Nephron (organoid): ENCODE measurements at regions not wholly inside any gene's neighbourhood (a gene's known extent, or its start where the extent isn't known, plus 50 kb on each side); places are given as distances from the start of the nearest gene placed in this dataset.

Source experiments
- H3K27ac Mint-ChIP-seq, 3 experiments: 2 replicates each; pipeline ENCODE4 v1.8.0; 2020; ENCODE audit warnings: mixed read lengths in 3 of 3, mild to moderate bottlenecking in 2 of 3, moderate library complexity in 1 of 3
- H3K27me3 Mint-ChIP-seq: 2 replicates; pipeline ENCODE4 v1.8.0; 2021; ENCODE audit warnings: low read depth, mild to moderate bottlenecking, moderate library complexity, mixed read lengths
- H3K36me3 Mint-ChIP-seq: 2 replicates; pipeline ENCODE4 v1.8.0; 2020; ENCODE audit warnings: low read depth, mixed read lengths
- H3K4me1 Mint-ChIP-seq: 2 replicates; pipeline ENCODE4 v1.8.0; 2020; ENCODE audit warnings: mixed read lengths
- H3K4me3 Mint-ChIP-seq, 3 experiments: 2 replicates each; pipeline ENCODE4 v1.8.0; 2020; ENCODE audit warnings: mild to moderate bottlenecking in 3 of 3, mixed read lengths in 3 of 3, moderate library complexity in 2 of 3
- H3K9me3 Mint-ChIP-seq: 2 replicates; pipeline ENCODE4 v1.8.0; 2020; ENCODE audit warnings: mixed read lengths
- TF ChIP-seq, protein P1 (sequence below), 3 experiments: fragments of 200-600 bp; sonication (generic); IDR thresholded peaks; one replicate each; pipeline ENCODE4 v1.5.0; 2021; ENCODE audit warnings: antibody characterized with exemption in 3 of 3; ENCODE audit not compliant: unreplicated experiment in 3 of 3

DNA sequence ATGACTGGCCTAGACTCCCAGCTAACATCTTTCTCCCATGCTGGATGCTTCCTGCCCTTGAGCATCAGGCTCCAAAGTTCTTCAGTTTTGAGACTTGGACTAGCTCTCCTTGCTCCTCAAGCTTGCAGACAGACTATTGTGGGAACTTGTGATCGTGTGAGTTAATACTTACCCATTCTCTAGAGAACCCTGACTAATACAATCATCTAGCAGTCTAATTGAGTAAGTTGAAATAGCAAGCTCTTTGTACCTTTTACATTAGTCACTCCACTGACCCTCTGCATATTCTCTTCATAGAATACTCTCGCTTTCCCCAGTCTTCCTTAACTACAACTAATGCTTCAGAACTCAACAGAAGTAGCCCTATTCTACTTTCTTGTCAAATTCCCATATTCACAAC is 434.6 kb upstream of the NXPH2 start:
- TF ChIP-seq, protein P1, sequence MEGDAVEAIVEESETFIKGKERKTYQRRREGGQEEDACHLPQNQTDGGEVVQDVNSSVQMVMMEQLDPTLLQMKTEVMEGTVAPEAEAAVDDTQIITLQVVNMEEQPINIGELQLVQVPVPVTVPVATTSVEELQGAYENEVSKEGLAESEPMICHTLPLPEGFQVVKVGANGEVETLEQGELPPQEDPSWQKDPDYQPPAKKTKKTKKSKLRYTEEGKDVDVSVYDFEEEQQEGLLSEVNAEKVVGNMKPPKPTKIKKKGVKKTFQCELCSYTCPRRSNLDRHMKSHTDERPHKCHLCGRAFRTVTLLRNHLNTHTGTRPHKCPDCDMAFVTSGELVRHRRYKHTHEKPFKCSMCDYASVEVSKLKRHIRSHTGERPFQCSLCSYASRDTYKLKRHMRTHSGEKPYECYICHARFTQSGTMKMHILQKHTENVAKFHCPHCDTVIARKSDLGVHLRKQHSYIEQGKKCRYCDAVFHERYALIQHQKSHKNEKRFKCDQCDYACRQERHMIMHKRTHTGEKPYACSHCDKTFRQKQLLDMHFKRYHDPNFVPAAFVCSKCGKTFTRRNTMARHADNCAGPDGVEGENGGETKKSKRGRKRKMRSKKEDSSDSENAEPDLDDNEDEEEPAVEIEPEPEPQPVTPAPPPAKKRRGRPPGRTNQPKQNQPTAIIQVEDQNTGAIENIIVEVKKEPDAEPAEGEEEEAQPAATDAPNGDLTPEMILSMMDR (IDR thresholded peaks at IDR 0.05; ENCODE audit: unreplicated experiment in 3 of 3), result no peak
- H3K4me3 Mint-ChIP-seq, result no peak overlapping the region
- no peaks in the 10 kb centered on the region for H3K9me3 Mint-ChIP-seq
- no peaks in the 10 kb centered on the region for H3K4me1 Mint-ChIP-seq
- H3K27ac Mint-ChIP-seq, result no peak overlapping the region
- H3K27me3 Mint-ChIP-seq, result no peaks in the 10 kb centered on the region
- no peaks in the 10 kb centered on the region for H3K36me3 Mint-ChIP-seq

DNA sequence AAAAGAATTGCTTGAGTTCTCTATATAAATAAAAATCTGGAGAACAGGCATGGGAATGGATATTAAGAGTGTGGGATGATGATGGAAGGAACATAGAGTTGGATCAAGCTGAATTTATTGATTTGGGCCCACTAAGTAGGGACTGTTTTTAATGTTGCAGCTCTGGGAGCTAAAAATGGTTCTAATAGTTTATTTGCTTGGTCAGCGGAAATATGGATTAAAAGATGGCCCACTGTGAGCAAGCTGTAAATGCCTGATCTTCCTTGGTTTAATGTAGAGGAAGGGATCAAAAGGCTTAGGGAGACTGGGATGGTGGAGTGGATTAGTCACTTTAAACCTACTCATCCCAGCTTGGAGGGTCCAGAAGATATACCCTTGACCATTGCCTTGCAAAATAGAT is 429.4 kb upstream of the NXPH2 start:
- Mint-ChIP-seq H3K36me3 (no peaks in the 10 kb centered on the region), H3K27ac (no peak overlapping the region), H3K4me1 (no peaks in the 10 kb centered on the region), H3K4me3 (no peak overlapping the region), H3K27me3 (no peaks in the 10 kb centered on the region), H3K9me3 (no peaks in the 10 kb centered on the region)
- TF ChIP-seq, protein P1 (IDR thresholded peaks at IDR 0.05; ENCODE audit: unreplicated experiment in 3 of 3), result no peak

DNA sequence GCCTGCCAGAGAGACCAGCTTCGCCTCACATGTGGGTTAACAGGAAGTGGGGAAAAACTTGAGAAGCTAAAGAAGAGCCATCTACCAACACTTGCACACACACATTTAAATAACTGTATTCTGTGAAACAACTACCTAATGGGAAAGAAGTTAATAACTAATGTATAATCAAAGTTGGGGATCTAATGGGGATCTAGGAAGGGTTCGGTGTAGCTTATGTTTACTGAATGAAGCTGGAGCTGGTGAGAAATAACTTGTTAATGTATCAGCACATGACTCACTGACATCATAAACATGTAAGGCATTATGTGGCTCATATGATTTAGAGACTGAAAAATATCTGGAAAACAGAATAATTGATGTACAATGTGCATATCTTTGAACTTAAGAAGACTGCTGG is 421.3 kb upstream of the NXPH2 start:
- TF ChIP-seq, protein P1 (IDR thresholded peaks at IDR 0.05; ENCODE audit: unreplicated experiment in 3 of 3), result no peak
- no peaks in the 10 kb centered on the region for H3K36me3 Mint-ChIP-seq

DNA sequence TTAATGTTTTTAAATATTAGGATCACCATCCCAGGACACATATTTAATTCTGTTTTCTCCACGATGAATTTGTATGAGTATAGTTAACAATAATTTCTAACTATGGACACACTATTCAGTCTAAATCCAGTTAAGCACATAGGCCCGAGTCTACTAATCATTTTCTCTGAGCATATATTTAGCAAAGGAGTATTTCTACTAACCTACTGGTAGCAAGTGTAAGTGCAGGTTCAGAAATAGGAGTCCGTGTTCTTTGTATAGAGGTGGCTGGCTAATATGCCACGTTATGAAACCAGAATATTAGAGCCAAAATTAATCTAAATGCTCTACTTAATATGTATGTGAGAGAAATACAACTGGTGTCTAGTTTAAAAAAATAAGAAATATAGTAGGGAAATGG is 416.6 kb upstream of the NXPH2 start:
- Mint-ChIP-seq H3K9me3 (no peaks in the 10 kb centered on the region), H3K27ac (no peak overlapping the region), H3K4me3 (no peak overlapping the region), H3K4me1 (no peaks in the 10 kb centered on the region), H3K36me3 (no peaks in the 10 kb centered on the region), H3K27me3 (no peaks in the 10 kb centered on the region)
- TF ChIP-seq, protein P1 (IDR thresholded peaks at IDR 0.05; ENCODE audit: unreplicated experiment in 3 of 3), result no peak

More for the DNA sequence above, 421.3 kb upstream of the NXPH2 start:
- H3K27ac Mint-ChIP-seq, result no peak overlapping the region
- no peaks in the 10 kb centered on the region for H3K4me1 Mint-ChIP-seq
- no peaks in the 10 kb centered on the region for H3K27me3 Mint-ChIP-seq
- no peaks in the 10 kb centered on the region for H3K9me3 Mint-ChIP-seq
- H3K4me3 Mint-ChIP-seq, result no peak overlapping the region

DNA sequence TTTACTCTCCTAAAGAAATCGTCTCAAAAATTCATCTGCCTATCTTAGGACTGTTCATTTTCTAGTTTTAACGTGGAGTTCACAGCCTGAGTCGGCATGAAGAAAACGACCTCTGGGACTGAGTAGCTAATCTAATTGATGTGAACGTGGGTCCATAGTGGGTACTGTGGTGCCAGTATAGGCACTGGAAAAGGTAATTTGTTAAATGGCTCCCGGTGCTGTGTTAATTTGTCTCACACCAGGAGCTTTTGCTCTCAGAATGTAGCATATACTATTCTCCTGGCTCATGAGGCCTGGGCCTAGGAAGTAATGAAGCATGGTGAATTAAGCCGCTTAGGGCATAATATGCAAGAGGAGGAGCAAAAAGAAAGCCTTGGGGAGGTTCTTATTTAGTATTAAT is 414.4 kb upstream of the NXPH2 start:
- H3K4me3 Mint-ChIP-seq, result no peak overlapping the region
- no peaks in the 10 kb centered on the region for H3K36me3 Mint-ChIP-seq
- no peak overlapping the region for H3K27ac Mint-ChIP-seq
- TF ChIP-seq, protein P1 (IDR thresholded peaks at IDR 0.05; ENCODE audit: unreplicated experiment in 3 of 3), result no peak
- no peaks in the 10 kb centered on the region for H3K9me3 Mint-ChIP-seq
- no peaks in the 10 kb centered on the region for H3K27me3 Mint-ChIP-seq
- no peaks in the 10 kb centered on the region for H3K4me1 Mint-ChIP-seq

DNA sequence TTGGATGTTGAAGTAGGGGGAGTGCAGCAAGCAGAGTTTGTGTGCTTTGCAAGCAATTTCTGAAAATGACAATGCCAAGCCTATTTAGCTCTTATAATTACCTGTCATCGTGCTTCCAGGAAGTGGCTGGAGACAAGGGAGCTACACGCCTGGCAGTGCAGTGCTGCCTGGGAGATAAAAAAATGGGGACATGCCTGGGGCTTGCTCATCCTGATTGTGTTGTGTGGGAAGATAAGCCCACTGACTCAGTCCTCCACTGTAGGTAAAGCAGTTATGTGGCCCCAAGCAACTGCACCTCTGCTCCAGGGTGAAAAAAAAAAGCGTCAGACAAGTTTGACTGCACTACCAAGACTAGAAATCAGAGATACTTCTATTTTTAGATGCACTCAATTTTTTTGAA is 396.9 kb upstream of the NXPH2 start:
- TF ChIP-seq, protein P1 (IDR thresholded peaks at IDR 0.05; ENCODE audit: unreplicated experiment in 3 of 3), result no peak
- Mint-ChIP-seq H3K36me3 (no peaks in the 10 kb centered on the region), H3K27ac (no peak overlapping the region), H3K4me1 (no peaks in the 10 kb centered on the region), H3K27me3 (no peaks in the 10 kb centered on the region), H3K9me3 (no peaks in the 10 kb centered on the region), H3K4me3 (no peak overlapping the region)
